Liver (tissue), 8 donors: ENCODE measurements at regions not wholly inside any gene's neighbourhood (a gene's known extent, or its start where the extent isn't known, plus 50 kb on each side); places are given as distances from the start of the nearest gene placed in this dataset.

ENCODE experiments used
- DNase-seq: peaks from one replicate; pipeline ENCODE4 v3.0.0-alpha.2; 2017; ENCODE audit warnings: low spot score
- H3K27ac ChIP-seq, 2 donors: one replicate each; pipeline ENCODE4 v1.7.0; 2013; ENCODE audit warnings: inconsistent platforms in 2 of 2, low read length in 2 of 2, control low read depth in 1 of 2, low read depth in 1 of 2, mild to moderate bottlenecking in 1 of 2
- H3K27me3 ChIP-seq, 4 donors: one replicate each; pipeline versions ENCODE4 v1.6.1 to v1.7.0; 2013; ENCODE audit warnings: low read length in 3 of 4, inconsistent platforms in 1 of 4, mild to moderate bottlenecking in 1 of 4, moderate library complexity in 1 of 4; ENCODE audit not compliant: control insufficient read depth in 4 of 4, insufficient read depth in 4 of 4
- H3K36me3 ChIP-seq, 4 donors: one replicate each; pipeline versions ENCODE4 v1.6.1 to v1.7.0; 2013; ENCODE audit warnings: low read length in 3 of 4, mild to moderate bottlenecking in 3 of 4, low read depth in 1 of 4, moderate library complexity in 1 of 4; ENCODE audit not compliant: control insufficient read depth in 4 of 4, insufficient read depth in 3 of 4
- H3K4me1 ChIP-seq, 4 donors: one replicate each; pipeline versions ENCODE4 v1.6.1 to v1.7.0; 2013; ENCODE audit warnings: low read length in 3 of 4, mild to moderate bottlenecking in 3 of 4, moderate library complexity in 1 of 4; ENCODE audit not compliant: control insufficient read depth in 4 of 4, insufficient read depth in 4 of 4
- H3K4me3 ChIP-seq, 3 donors: one replicate each; pipeline versions ENCODE4 v1.6.1 to v1.7.0; 2013; ENCODE audit warnings: low read length in 3 of 3, control low read depth in 1 of 3, low read depth in 1 of 3, mild to moderate bottlenecking in 1 of 3
- H3K9ac ChIP-seq, 2 donors: one replicate each; pipeline ENCODE4 v1.7.0; 2013; ENCODE audit warnings: low read length in 2 of 2, mild to moderate bottlenecking in 2 of 2, moderate library complexity in 2 of 2, control low read depth in 1 of 2, low read depth in 1 of 2
- H3K9me3 ChIP-seq, 4 donors: one replicate each; pipeline versions ENCODE4 v1.6.1 to v1.7.0; 2013; ENCODE audit warnings: low read length in 3 of 4; ENCODE audit not compliant: control insufficient read depth in 4 of 4
- CTCF ChIP-seq: fragments of 150-350 bp; IDR thresholded peaks from 2 replicates; pipeline ENCODE4 v1.5.1; 2017; ENCODE audit warnings: improper control_type of control experiment, low read depth, low read length; ENCODE audit not compliant: missing input control
- EGR1 ChIP-seq, 2 donors: IDR thresholded peaks; 2 replicates each; pipeline ENCODE4 v1.6.1; 2016 to 2018; ENCODE audit warnings: antibody characterized with exemption in 2 of 2, low read depth in 2 of 2
- GABPA ChIP-seq, 2 donors: IDR thresholded peaks in 1 of 2; conservative IDR thresholded peaks in 1 of 2; 2 replicates each; pipeline ENCODE4 v1.6.1; 2016; ENCODE audit warnings: antibody characterized with exemption in 2 of 2, mild to moderate bottlenecking in 1 of 2, moderate library complexity in 1 of 2
- HNF4A ChIP-seq, 2 donors: conservative IDR thresholded peaks; 2 replicates each; pipeline ENCODE4 v1.6.1; 2016; ENCODE audit warnings: antibody characterized with exemption in 2 of 2, mild to moderate bottlenecking in 2 of 2
- HNF4G ChIP-seq: IDR thresholded peaks from 2 replicates; pipeline ENCODE4 v1.6.1; 2016; ENCODE audit warnings: antibody characterized with exemption
- JUND ChIP-seq, 2 donors: IDR thresholded peaks; 2 replicates each; pipeline ENCODE4 v1.6.1; 2016; ENCODE audit warnings: antibody characterized with exemption in 2 of 2
- MAX ChIP-seq: IDR thresholded peaks from 2 replicates; pipeline ENCODE4 v1.6.1; 2016; ENCODE audit warnings: antibody characterized with exemption
- NR2F2 ChIP-seq: IDR thresholded peaks from 2 replicates; pipeline ENCODE4 v1.6.1; 2016; ENCODE audit warnings: antibody characterized with exemption
- RAD21 ChIP-seq, 2 donors: IDR thresholded peaks; 2 replicates each; pipeline ENCODE4 v1.6.1; 2016; ENCODE audit warnings: antibody characterized with exemption in 2 of 2, mild to moderate bottlenecking in 2 of 2
- REST ChIP-seq: IDR thresholded peaks from 2 replicates; pipeline ENCODE4 v1.6.1; 2016; ENCODE audit warnings: antibody characterized with exemption, mild to moderate bottlenecking
- SP1 ChIP-seq: IDR thresholded peaks from 2 replicates; pipeline ENCODE4 v1.6.1; 2018; ENCODE audit warnings: antibody characterized with exemption, mild to moderate bottlenecking
- TAF1 ChIP-seq: conservative IDR thresholded peaks from 2 replicates; pipeline ENCODE4 v1.6.1; 2016; ENCODE audit warnings: antibody characterized with exemption, mild to moderate bottlenecking
- YY1 ChIP-seq: IDR thresholded peaks from 2 replicates; pipeline ENCODE4 v1.6.1; 2016; ENCODE audit warnings: antibody characterized with exemption, mild to moderate bottlenecking
- ZBTB33 ChIP-seq: IDR thresholded peaks from 2 replicates; pipeline ENCODE4 v1.6.1; 2016; ENCODE audit warnings: antibody characterized with exemption
- WGBS: extraction: QIAGEN DNeasy Blood & Tissue Kit; methylation state at CpG from one replicate; pipeline ENCODE4 v1.1.7; 2013; 5-methylcytosine and 5-hydroxymethylcytosine counted together
- donor health status: healthy.
- donor health status: healthy.
- donor health status: healthy.
- donor health status: healthy.
- donor health status: healthy.

GRCh38 chr15:97528238-97528637, 432.3 kb upstream of the ARRDC4 start:
- TF ChIP-seq CTCF (no peak), TAF1 (no peak), SP1 (no peak)
- DNase-seq, result no peak
- Histone ChIP-seq H3K9me3 (no peaks in the 10 kb centered on the region), H3K4me3 (no peak overlapping the region), H3K9ac (no peak overlapping the region), H3K36me3 (no peaks in the 10 kb centered on the region), H3K4me1 (no peaks in the 10 kb centered on the region), H3K27ac (no peak overlapping the region), H3K27me3 (peaks cover 0 to 3% (median 0%) of the 10 kb centered on the region in 4 donors)
- 66% methylated on average over 4 of the region's 4 CpGs for WGBS

GRCh38 chr15:97545799-97546198, 414.7 kb upstream of the ARRDC4 start:
- Histone ChIP-seq H3K4me3 (no peak overlapping the region), H3K9me3 (peaks cover 1 to 6% (median 3%) of the 10 kb centered on the region in 4 donors), H3K27me3 (no peaks in the 10 kb centered on the region), H3K27ac (no peak overlapping the region), H3K36me3 (no peaks in the 10 kb centered on the region), H3K9ac (no peak overlapping the region), H3K4me1 (no peaks in the 10 kb centered on the region)
- TF ChIP-seq HNF4G, result no peak
- no peak for TF ChIP-seq GABPA (IDR thresholded peaks at IDR 0.05 in 1 of 2, conservative IDR thresholded peaks at IDR 0.05 in 1 of 2)
- TF ChIP-seq JUND (IDR thresholded peaks at IDR 0.05), result no peak
- TF ChIP-seq CTCF, result no peak
- no peak for TF ChIP-seq SP1
- no peak for TF ChIP-seq ZBTB33
- TF ChIP-seq MAX, result no peak
- no peak for TF ChIP-seq HNF4A (conservative IDR thresholded peaks at IDR 0.05)
- no peak for TF ChIP-seq NR2F2
- TF ChIP-seq EGR1 (IDR thresholded peaks at IDR 0.05; ENCODE audit: low read depth in 2 of 2), result no peak
- TF ChIP-seq YY1, result no peak
- no peak for TF ChIP-seq TAF1
- TF ChIP-seq RAD21 (IDR thresholded peaks at IDR 0.05), result no peak
- no peak for TF ChIP-seq REST
- 29% methylated on average over 1 of the region's 1 CpG for WGBS
- DNase-seq, result no peak
